ENCODE measurements at regions not wholly inside any gene's neighbourhood (a gene's known extent, or its start where the extent isn't known, plus 50 kb on each side); places are given as distances from the start of the nearest gene placed in this dataset.

- H2AFZ ChIP-seq (ENCODE audit: low read depth, low read length): no peak overlapping the region
- no peaks in the 10 kb centered on the region for H3K36me3 ChIP-seq (ENCODE audit: insufficient read depth, low read length)
Measured at GRCh38 chr3:154780263-154780662, 299.9 kb upstream of the MME start.

GRCh38 chr3:154779571-154779970 is 300.5 kb upstream of the MME start:
- Histone ChIP-seq H3K4me1 (ENCODE audit: insufficient read depth, low read length) (no peaks in the 10 kb centered on the region), H3K27ac (ENCODE audit: low read depth, low read length) (no peak overlapping the region), H3K79me2 (ENCODE audit: insufficient read depth, low read length) (no peaks in the 10 kb centered on the region), H3K9me3 (ENCODE audit: insufficient read depth, low read depth, low read length) (no peaks in the 10 kb centered on the region), H2AFZ (ENCODE audit: low read depth, low read length) (no peak overlapping the region), H3K36me3 (ENCODE audit: insufficient read depth, low read length) (no peaks in the 10 kb centered on the region), H4K20me1 (ENCODE audit: insufficient read depth, low read length) (no peaks in the 10 kb centered on the region), H3K4me2 (ENCODE audit: low read length) (no peak overlapping the region), H3K27me3 (ENCODE audit: insufficient read depth, low read length) (no peaks in the 10 kb centered on the region), H3K9ac (ENCODE audit: low read length) (no peak overlapping the region), H3K4me3 (ENCODE audit: insufficient read depth, low read depth, low read length) (no peak overlapping the region)
- DNase-seq (ENCODE audit: low read depth) (peak; percentile 66), FAIRE-seq (no peak)
- Mint-ChIP-seq H3K27ac (ENCODE audit: unreplicated experiment) (peak overlapping the region; percentile 26), H3K36me3 (ENCODE audit: low read depth, unreplicated experiment) (no peaks in the 10 kb centered on the region), H3K9me3 (ENCODE audit: unreplicated experiment) (peaks cover 2% of the 10 kb centered on the region), H3K27me3 (ENCODE audit: low read depth, unreplicated experiment) (no peaks in the 10 kb centered on the region), H3K4me1 (ENCODE audit: low read depth, unreplicated experiment) (peaks cover 13% of the 10 kb centered on the region), H3K4me3 (ENCODE audit: unreplicated experiment) (peak overlapping the region; percentile 27)
- no peak for TF ChIP-seq CTCF (IDR thresholded peaks at IDR 0.05; ENCODE audit: insufficient read depth, low read depth, low read length)
- TF ChIP-seq EZH2 (IDR thresholded peaks at IDR 0.05; ENCODE audit: insufficient read depth, low read length): no peak

More at GRCh38 chr3:154780263-154780662, 299.9 kb upstream of the MME start:
- TF ChIP-seq CTCF (IDR thresholded peaks at IDR 0.05; ENCODE audit: insufficient read depth, low read depth, low read length) (no peak), EZH2 (IDR thresholded peaks at IDR 0.05; ENCODE audit: insufficient read depth, low read length) (no peak)
- Mint-ChIP-seq H3K27ac (ENCODE audit: unreplicated experiment) (peak overlapping the region; percentile 64), H3K4me1 (ENCODE audit: low read depth, unreplicated experiment) (peaks cover 13% of the 10 kb centered on the region), H3K27me3 (ENCODE audit: low read depth, unreplicated experiment) (no peaks in the 10 kb centered on the region), H3K9me3 (ENCODE audit: unreplicated experiment) (peaks cover 2% of the 10 kb centered on the region), H3K36me3 (ENCODE audit: low read depth, unreplicated experiment) (no peaks in the 10 kb centered on the region), H3K4me3 (ENCODE audit: unreplicated experiment) (no peak overlapping the region)
- Histone ChIP-seq H3K27me3 (ENCODE audit: insufficient read depth, low read length) (no peaks in the 10 kb centered on the region), H3K27ac (ENCODE audit: low read depth, low read length) (no peak overlapping the region), H3K4me2 (ENCODE audit: low read length) (no peak overlapping the region), H4K20me1 (ENCODE audit: insufficient read depth, low read length) (no peaks in the 10 kb centered on the region), H3K4me1 (ENCODE audit: insufficient read depth, low read length) (no peaks in the 10 kb centered on the region), H3K4me3 (ENCODE audit: insufficient read depth, low read depth, low read length) (no peak overlapping the region), H3K79me2 (ENCODE audit: insufficient read depth, low read length) (no peaks in the 10 kb centered on the region), H3K9ac (ENCODE audit: low read length) (no peak overlapping the region), H3K9me3 (ENCODE audit: insufficient read depth, low read depth, low read length) (no peaks in the 10 kb centered on the region)
- DNase-seq (ENCODE audit: low read depth) (no peak), FAIRE-seq (no peak)

- Histone ChIP-seq H3K79me2 (ENCODE audit: insufficient read depth, low read length) (no peaks in the 10 kb centered on the region), H3K4me1 (ENCODE audit: insufficient read depth, low read length) (no peaks in the 10 kb centered on the region), H3K4me3 (ENCODE audit: insufficient read depth, low read depth, low read length) (no peak overlapping the region), H4K20me1 (ENCODE audit: insufficient read depth, low read length) (no peaks in the 10 kb centered on the region), H3K9me3 (ENCODE audit: insufficient read depth, low read depth, low read length) (no peaks in the 10 kb centered on the region), H3K36me3 (ENCODE audit: insufficient read depth, low read length) (no peaks in the 10 kb centered on the region), H3K27me3 (ENCODE audit: insufficient read depth, low read length) (no peaks in the 10 kb centered on the region), H3K9ac (ENCODE audit: low read length) (no peak overlapping the region), H3K4me2 (ENCODE audit: low read length) (no peak overlapping the region), H3K27ac (ENCODE audit: low read depth, low read length) (no peak overlapping the region), H2AFZ (ENCODE audit: low read depth, low read length) (no peak overlapping the region)
- H3K27me3 Mint-ChIP-seq (ENCODE audit: low read depth, unreplicated experiment): no peaks in the 10 kb centered on the region
- H3K4me1 Mint-ChIP-seq (ENCODE audit: low read depth, unreplicated experiment): peaks cover 13% of the 10 kb centered on the region
- TF ChIP-seq CTCF (IDR thresholded peaks at IDR 0.05; ENCODE audit: insufficient read depth, low read depth, low read length) (no peak), EZH2 (IDR thresholded peaks at IDR 0.05; ENCODE audit: insufficient read depth, low read length) (no peak)
- DNase-seq (ENCODE audit: low read depth) (no peak), FAIRE-seq (no peak)
- no peaks in the 10 kb centered on the region for H3K36me3 Mint-ChIP-seq (ENCODE audit: low read depth, unreplicated experiment)
- no peak overlapping the region for H3K27ac Mint-ChIP-seq (ENCODE audit: unreplicated experiment)
- H3K4me3 Mint-ChIP-seq (ENCODE audit: unreplicated experiment): no peak overlapping the region
- H3K9me3 Mint-ChIP-seq (ENCODE audit: unreplicated experiment): peaks cover 2% of the 10 kb centered on the region
Measured at GRCh38 chr3:154778057-154778456, 302.1 kb upstream of the MME start.

Measured in astrocyte (in vitro differentiated cells and primary cell).